ENCODE measurements at regions not wholly inside any gene's neighbourhood (a gene's known extent, or its start where the extent isn't known, plus 50 kb on each side); places are given as distances from the start of the nearest gene placed in this dataset.

DNA sequence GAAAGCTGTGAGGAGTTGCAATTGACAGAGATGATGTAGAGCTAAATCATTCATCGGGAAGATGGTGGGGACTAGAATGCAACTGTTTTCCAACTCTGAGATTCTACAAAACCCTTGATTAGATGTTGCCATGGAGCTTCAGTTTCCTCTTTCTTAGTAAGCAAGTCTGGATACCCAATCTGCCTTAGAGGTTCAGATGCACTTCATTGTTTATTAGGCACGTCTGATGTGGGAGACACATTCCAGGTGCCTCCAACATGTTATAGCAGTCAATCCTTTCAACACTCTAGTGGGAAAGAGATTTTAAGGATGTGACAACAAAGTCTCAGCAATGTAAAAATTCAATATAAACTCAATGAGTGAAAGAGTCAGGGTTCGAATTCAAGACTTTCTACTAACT, 291.3 kb upstream of the PHYHIPL start:
- no peaks in the 10 kb centered on the region for H3K4me1 ChIP-seq
- DNase-seq (ENCODE audit: low spot score in 2 of 2): no peak
- WGBS: 57% methylated on average over 3 of the region's 3 CpGs
- TF ChIP-seq, protein P1, sequence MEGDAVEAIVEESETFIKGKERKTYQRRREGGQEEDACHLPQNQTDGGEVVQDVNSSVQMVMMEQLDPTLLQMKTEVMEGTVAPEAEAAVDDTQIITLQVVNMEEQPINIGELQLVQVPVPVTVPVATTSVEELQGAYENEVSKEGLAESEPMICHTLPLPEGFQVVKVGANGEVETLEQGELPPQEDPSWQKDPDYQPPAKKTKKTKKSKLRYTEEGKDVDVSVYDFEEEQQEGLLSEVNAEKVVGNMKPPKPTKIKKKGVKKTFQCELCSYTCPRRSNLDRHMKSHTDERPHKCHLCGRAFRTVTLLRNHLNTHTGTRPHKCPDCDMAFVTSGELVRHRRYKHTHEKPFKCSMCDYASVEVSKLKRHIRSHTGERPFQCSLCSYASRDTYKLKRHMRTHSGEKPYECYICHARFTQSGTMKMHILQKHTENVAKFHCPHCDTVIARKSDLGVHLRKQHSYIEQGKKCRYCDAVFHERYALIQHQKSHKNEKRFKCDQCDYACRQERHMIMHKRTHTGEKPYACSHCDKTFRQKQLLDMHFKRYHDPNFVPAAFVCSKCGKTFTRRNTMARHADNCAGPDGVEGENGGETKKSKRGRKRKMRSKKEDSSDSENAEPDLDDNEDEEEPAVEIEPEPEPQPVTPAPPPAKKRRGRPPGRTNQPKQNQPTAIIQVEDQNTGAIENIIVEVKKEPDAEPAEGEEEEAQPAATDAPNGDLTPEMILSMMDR (IDR thresholded peaks at IDR 0.05): no peak
- TF ChIP-seq EP300 (IDR thresholded peaks at IDR 0.05): no peak
- TF ChIP-seq POLR2AphosphoS5 (IDR thresholded peaks at IDR 0.05): no peak
- no peak for TF ChIP-seq POLR2A (IDR thresholded peaks at IDR 0.05)
- no peaks in the 10 kb centered on the region for H3K36me3 ChIP-seq
- no peaks in the 10 kb centered on the region for H3K27me3 ChIP-seq
- no peak overlapping the region for H3K27ac ChIP-seq
- no peaks in the 10 kb centered on the region for H3K9me3 ChIP-seq
- no peak overlapping the region for H3K4me3 ChIP-seq

DNA sequence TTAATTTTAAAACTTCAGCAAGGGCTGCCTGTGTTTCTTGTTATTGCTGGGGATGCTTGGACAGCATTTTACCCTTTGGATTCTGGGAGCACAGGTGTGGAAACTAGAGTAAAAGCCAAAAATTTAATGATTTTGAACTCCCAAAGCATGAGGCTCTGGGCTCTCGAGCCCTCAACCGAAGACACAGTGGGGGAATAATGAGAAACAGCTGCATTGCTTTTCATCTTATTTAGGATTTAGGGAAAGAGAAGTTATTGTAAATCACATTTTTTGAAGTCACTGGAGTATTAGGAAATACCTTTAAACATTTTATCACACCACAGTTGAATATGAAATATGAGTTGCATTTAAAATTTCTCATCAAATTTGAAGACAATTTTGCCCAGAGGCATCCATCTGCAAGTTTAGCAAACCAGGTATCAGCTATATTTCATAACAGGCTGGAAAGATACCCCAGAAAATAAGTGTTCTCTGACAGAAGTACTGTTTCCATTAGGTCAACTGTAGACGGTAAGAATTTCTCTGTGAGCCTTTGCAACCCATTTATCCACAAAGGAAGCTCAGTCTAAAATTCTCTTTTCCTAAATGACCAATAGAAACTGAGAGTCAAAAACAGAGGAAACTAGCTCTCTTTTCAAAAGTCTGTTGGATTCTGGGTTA, 290.6 kb upstream of the PHYHIPL start:
- TF ChIP-seq, protein P1 (IDR thresholded peaks at IDR 0.05): no peak
- no peak for TF ChIP-seq EP300 (IDR thresholded peaks at IDR 0.05)
- no peak for TF ChIP-seq POLR2A (IDR thresholded peaks at IDR 0.05)
- TF ChIP-seq POLR2AphosphoS5 (IDR thresholded peaks at IDR 0.05): no peak
- Histone ChIP-seq H3K27ac (no peak overlapping the region), H3K36me3 (no peaks in the 10 kb centered on the region), H3K27me3 (no peaks in the 10 kb centered on the region), H3K4me3 (no peak overlapping the region), H3K9me3 (no peaks in the 10 kb centered on the region), H3K4me1 (no peaks in the 10 kb centered on the region)
- DNase-seq (ENCODE audit: low spot score in 2 of 2): no peak
- WGBS: 41% methylated on average over 3 of the region's 3 CpGs

DNA sequence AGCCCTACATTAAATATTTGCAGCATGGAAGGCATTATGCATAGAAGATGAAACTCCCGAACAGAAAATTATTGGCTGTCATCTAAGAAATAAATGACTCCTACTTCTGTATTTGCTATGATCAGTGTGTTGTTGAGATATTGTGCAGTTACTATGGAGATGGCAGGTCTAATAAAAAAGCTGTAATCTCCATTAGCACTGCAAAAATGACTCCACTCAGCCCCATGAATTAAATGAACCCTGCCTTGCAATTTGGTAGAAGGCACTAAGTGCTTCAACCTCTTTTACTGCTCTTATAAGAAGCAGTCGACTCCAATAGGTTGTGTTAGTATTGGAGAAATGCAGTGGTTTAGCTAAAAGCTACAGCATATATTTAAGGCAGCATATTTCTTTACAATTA, 290.0 kb upstream of the PHYHIPL start:
- no peak for DNase-seq (ENCODE audit: low spot score in 2 of 2)
- TF ChIP-seq EP300 (IDR thresholded peaks at IDR 0.05) (no peak), POLR2AphosphoS5 (IDR thresholded peaks at IDR 0.05) (no peak), POLR2A (IDR thresholded peaks at IDR 0.05) (no peak)
- TF ChIP-seq, protein P1 (IDR thresholded peaks at IDR 0.05): no peak
- no peaks in the 10 kb centered on the region for H3K27me3 ChIP-seq
- no peaks in the 10 kb centered on the region for H3K9me3 ChIP-seq
- no peaks in the 10 kb centered on the region for H3K4me1 ChIP-seq
- 47% methylated on average over 2 of the region's 2 CpGs for WGBS
- H3K36me3 ChIP-seq: no peaks in the 10 kb centered on the region
- no peak overlapping the region for H3K4me3 ChIP-seq
- no peak overlapping the region for H3K27ac ChIP-seq

DNA sequence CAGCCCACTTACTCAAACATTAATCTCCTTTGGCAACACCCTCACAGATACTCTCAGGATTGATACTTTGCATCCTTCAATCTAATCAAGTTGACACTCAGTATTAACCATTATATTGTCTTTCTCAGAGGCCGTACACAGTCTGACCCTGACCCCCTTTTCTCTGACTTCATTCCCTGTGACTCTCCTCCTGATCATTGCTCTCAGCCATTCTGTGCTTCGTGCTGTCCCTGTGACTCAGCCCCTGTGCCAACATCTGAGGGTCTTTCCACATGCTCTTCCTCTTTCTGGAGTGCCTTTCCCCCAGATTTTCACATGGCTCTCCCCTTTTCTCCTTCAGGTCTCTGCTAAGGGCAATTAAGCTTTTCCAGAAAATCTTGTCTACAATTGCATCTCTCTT, 289.0 kb upstream of the PHYHIPL start:
- H3K4me1 ChIP-seq: no peaks in the 10 kb centered on the region
- WGBS: 87% methylated on average over 2 of the region's 2 CpGs
- no peaks in the 10 kb centered on the region for H3K9me3 ChIP-seq
- no peak overlapping the region for H3K4me3 ChIP-seq
- H3K27ac ChIP-seq: no peak overlapping the region
- no peaks in the 10 kb centered on the region for H3K27me3 ChIP-seq
- no peaks in the 10 kb centered on the region for H3K36me3 ChIP-seq
- TF ChIP-seq POLR2AphosphoS5 (IDR thresholded peaks at IDR 0.05): no peak
- TF ChIP-seq, protein P1 (IDR thresholded peaks at IDR 0.05): no peak
- no peak for TF ChIP-seq EP300 (IDR thresholded peaks at IDR 0.05)
- TF ChIP-seq POLR2A (IDR thresholded peaks at IDR 0.05): no peak
- no peak for DNase-seq (ENCODE audit: low spot score in 2 of 2)

DNA sequence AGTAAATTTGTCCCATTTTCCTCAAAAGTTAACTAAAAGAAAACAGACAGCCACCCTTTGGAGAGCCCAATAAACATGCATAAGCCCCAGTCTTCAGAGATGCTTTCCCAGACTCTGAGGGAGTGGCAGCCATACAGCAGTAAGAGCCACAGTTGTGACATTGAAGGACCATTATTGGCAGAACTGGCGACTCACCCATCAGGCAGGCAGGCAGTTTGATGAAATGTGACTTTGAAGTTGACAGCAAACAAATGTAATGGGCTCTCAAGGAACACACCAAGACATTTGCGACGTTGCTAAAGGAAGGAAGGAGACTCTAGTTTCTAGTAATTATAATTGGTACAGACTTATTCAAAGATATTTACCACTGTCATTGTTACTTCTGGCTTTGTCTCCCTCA, 287.5 kb upstream of the PHYHIPL start:
- 89% methylated on average over 3 of the region's 3 CpGs for WGBS

More for the DNA sequence above, 287.5 kb upstream of the PHYHIPL start:
- Histone ChIP-seq H3K9me3 (no peaks in the 10 kb centered on the region), H3K36me3 (no peaks in the 10 kb centered on the region), H3K4me3 (no peak overlapping the region), H3K4me1 (no peaks in the 10 kb centered on the region), H3K27ac (no peak overlapping the region), H3K27me3 (no peaks in the 10 kb centered on the region)
- TF ChIP-seq EP300 (IDR thresholded peaks at IDR 0.05) (no peak), POLR2A (IDR thresholded peaks at IDR 0.05) (no peak), POLR2AphosphoS5 (IDR thresholded peaks at IDR 0.05) (no peak)
- TF ChIP-seq, protein P1 (IDR thresholded peaks at IDR 0.05): no peak
- no peak for DNase-seq (ENCODE audit: low spot score in 2 of 2)

All from suprapubic skin (tissue), 4 donors.